Amygdala (tissue), 56 donors: ENCODE measurements at regions not wholly inside any gene's neighbourhood (a gene's known extent, or its start where the extent isn't known, plus 50 kb on each side); places are given as distances from the start of the nearest gene placed in this dataset.

Source experiments
- DNase-seq, 56 donors: peaks; one replicate each; lab custom pipeline; 2025; lab: John Stamatoyannopoulos, UW

DNA sequence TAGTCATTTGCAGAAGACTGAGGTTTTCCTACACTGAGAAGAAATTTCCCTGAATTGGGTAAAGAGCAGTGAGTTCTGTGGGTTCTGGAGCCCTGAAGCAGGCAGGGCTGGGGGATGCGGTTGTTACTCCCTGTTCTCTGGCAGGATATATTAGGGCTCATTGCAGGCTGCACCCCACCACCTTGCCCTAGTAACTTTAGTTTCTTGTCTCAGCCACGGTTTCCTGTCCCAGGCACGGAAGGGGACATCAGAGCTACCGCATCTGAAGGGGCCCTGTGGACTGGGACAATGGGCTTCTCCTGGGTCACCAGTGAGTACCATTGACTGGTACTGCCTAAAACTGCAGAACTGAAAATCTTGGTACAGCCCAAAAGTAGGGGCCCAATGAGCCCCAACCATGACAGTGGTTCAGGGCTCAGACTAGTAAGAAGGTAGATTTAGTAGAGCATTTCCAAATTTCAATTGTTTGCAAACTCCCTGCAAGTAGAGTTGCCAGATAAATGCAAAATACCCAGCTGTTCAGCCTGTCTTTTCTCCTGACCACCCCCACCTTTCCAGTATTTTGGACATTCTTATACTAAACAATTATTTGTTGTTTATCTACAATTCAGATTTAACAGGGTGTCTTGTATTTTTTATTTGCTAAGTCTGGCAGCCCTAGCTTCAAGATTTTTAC, 54.5 kb upstream of the EYA2 start:
- no peak for DNase-seq
